Fibroblast of skin of back (primary cell): ENCODE measurements at regions not wholly inside any gene's neighbourhood (a gene's known extent, or its start where the extent isn't known, plus 50 kb on each side); places are given as distances from the start of the nearest gene placed in this dataset.

Experiments used
- DNase-seq: peaks from one replicate; pipeline ENCODE4 v3.0.0-alpha.2; 2013

GRCh38 chr5:125100951-125101350, 354.5 kb upstream of the ZNF608 start:
- DNase-seq: no peak

DNA sequence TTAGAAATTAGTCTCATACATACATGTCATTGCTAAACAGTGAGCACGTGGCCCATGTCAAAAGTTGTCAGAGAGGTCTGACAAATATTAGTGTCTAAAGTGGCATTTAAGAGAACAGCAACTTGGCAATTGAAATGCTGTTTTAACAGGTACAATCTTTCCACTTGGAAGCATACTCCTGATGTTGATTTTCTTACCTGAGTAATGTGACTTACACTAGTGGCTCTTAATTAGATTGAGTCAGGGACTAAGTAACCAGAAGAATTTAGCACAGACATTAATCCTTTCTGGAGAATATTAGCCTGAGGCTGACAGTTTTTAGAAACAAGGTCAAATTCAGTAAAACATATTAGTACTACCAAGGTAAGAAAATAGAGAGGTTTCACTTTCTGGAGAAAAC, 357.0 kb upstream of the ZNF608 start:
- DNase-seq: no peak

DNA sequence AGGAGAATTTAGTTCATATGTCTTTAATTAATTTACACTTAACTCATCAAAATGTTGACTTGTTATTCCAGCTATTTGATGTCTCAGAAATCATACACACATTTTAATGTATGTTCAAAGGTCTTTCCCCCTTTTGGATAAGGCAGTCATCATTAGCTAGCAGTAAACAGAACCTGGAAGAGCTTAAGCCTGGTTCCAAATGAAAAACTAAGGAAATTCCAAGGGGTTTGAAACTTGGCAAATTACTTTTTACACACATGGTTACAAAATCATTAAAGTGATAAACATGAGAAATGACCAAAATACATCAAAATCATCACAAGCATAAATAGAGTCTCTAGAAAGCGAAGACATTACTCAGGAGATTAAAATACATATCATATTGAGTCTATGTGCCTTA, 359.8 kb upstream of the ZNF608 start:
- DNase-seq: no peak

DNA sequence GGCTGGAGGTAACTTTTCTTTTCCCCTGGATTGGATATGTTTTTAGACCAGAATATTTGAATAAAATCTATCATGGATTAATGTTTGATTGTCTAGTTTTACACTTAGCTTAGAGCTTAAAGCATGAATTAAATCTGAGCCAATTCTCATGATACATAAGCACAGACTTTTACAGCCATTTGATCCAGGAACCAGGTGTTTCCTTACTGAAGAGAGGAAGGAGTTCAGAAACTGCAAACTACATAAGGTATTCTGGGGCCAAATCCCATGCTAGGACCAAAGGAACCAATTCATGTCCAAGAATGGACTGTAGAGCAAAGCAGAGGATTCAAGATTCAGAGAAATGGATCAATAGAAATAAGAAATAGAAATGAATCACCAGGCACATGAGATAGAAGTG, 360.4 kb upstream of the ZNF608 start:
- no peak for DNase-seq

- DNase-seq: no peak
Observed at GRCh38 chr5:125109293-125109692, 362.9 kb upstream of the ZNF608 start.

- DNase-seq: no peak
Observed at GRCh38 chr5:125109816-125110215, 363.4 kb upstream of the ZNF608 start.

- DNase-seq: peak; percentile 85
Observed at GRCh38 chr5:125112196-125112595, 365.8 kb upstream of the ZNF608 start.

DNA sequence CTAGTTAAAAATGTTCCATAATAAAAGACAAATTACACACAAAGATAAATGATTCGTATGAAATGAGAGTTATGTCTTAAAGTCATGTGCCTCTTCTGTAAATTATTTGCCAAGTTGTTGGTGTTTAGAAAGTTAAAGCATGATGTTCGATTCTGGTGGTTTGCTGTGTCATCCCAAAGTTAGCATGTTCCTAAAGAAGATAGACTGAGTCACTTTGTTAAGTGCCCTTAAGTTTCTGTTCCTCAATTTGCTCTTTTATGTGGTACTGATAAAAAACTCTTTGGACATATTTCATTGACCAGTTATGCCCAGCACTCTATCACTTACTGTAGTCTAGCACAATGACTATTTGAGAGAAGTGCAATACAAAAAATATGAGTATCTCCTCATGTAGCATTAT, 366.9 kb upstream of the ZNF608 start:
- no peak for DNase-seq

DNA sequence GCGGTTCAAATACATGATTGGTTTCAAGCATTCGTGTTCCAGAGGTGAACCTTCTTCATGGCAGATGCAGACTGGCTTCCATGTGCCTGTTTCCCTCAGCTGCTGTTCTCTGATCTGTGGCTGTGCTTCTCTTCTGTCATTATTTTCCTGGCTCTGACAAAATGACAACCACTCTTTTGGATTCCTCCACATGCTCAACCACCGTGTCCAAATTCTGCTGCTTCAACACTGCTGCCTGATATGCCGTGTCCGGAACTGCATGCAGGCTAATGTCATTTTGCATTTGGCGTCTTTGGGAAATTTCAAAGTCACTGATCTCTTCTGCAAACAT, 368.7 kb upstream of the ZNF608 start:
- no peak for DNase-seq

DNA sequence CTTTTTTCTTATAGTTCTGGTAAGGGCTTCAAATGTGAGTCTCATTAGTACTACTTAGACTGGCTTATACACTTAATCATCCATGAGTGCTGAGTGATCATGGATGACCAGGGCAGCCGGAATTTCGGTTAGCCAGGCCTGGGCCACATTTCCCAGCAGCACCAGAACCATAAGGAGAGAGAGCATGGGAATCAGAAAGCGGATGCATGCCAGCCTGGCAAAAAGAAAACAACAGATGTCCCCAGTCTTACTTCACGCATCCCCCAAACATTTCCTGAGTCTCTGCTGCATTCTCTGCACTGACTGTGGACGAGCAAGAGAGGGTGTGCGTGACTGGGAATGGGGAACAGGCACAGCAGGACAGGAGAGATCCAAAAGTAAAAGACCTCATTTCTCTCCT, 371.1 kb upstream of the ZNF608 start:
- DNase-seq: peak; percentile 87

DNA sequence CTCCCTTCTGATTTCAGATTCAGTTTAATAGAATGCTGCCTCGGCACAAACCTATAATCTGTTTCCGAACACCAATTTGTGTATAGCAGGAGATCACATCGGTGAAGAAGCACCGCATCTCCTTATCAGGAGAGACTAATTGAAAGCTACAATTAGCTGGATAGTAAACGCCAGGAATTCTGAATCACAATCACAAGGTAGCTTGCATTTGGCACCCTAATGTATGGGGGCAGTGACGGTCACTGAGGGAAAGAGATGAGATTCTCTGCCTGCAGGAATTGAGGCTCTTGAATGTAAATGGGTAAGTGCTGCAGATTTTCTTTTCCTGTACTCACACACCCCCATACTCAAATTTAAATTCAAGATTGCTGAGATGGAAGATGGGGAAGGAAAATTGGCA, 373.6 kb upstream of the ZNF608 start:
- DNase-seq: no peak

DNA sequence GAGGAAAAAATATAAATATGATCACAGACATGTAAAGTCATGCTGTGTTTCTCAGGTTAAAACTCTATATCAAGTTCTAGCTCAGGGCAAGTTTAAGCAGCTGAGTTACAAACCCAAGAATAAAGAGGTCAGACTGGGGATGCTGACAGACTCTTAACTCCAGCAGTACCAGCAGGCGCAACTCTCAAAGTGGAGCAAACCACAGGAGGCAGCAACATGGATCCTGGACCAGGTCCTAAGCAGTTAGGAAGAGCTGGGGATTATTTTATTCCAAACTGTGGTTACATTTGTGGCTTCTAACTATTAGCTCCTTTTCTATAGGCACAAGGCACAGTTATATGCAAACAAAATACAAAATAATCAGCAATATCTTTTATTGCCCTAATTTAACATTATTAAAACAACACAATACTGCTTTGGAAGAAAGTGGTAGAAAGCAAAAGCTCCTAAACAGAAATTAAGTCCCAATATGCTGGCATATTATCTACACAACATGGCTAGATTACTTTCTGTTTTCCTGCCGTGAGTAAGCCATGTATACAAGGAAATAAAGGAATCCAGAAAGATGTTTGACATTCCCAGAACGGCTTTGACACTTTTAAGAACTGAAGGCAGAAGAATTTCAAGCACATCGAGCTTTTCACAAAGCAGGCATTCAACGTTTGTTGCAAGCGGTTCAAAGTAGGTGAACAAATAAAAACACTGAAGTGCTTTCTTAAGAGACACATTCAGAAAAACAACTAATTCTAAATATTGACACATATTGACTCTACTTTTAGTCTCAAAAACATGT, 378.8 kb upstream of the ZNF608 start:
- peak; percentile 30 for DNase-seq

DNA sequence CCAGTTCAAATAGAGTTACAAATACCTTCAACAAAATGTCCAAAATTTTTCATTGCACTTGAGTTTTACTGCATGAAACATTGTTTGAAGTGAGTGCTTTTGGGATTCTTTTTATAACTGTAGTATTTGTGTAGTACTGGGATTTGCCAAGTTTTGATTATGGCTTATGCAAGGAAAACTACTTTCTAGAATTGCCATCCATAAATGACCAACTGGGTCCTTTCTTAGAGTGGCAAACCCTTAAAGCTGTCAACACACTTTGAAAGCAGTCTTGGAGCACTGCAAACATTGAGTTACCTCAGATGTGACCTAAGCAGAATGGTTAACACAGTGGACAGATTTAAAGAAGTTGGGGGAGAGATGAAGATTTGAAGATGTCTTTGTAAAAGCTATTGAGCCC, 379.6 kb upstream of the ZNF608 start:
- no peak for DNase-seq

DNA sequence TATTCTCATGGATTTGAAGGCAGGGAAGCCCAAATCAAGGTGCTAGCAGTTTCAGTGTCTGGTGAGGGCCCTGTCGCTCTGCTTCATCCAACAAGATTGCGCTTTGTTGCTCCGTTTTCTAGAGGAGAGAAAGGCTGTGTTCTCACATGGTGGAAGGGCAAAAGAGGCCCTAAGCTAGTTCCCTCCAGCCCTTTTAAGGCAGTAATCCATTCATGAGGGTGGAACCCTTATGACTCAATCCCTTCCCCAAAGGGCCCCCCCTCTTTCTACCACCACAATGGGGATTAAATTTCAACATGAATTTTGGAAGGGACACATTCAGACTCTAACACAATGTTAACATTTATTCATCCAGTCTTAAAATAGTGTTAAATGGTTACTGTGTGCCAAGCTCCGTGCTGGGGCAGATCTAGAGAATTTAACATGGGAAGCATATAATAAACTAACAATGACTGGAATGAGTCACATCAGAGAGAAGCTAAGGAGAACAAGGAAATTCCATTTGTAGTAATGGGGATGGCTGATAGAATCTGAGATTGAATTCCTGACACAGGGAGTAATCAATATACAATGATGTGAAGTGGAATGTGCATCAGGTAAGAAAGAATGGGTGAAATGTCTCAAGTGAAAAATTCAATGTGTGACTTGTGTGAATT, 382.8 kb upstream of the ZNF608 start:
- peak; percentile 36 for DNase-seq

DNA sequence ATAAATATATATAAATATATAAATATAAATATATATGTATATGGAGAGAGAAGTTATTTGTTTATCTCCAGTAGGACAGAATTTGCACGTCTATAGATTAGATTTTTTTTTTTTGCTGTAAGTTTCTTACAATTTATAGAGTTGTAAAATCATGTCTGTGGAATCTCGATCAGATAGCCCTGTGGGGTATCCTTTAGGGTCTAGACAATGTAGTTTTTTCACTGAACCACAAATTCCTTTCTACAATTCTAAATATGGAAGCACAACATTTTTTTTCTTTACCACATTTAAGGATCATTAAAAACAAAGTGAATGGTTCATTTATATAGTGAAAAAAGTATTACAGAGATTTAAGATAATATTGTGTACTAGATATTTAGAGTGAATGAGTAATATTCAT, 384.2 kb upstream of the ZNF608 start:
- DNase-seq: peak; percentile 53

DNA sequence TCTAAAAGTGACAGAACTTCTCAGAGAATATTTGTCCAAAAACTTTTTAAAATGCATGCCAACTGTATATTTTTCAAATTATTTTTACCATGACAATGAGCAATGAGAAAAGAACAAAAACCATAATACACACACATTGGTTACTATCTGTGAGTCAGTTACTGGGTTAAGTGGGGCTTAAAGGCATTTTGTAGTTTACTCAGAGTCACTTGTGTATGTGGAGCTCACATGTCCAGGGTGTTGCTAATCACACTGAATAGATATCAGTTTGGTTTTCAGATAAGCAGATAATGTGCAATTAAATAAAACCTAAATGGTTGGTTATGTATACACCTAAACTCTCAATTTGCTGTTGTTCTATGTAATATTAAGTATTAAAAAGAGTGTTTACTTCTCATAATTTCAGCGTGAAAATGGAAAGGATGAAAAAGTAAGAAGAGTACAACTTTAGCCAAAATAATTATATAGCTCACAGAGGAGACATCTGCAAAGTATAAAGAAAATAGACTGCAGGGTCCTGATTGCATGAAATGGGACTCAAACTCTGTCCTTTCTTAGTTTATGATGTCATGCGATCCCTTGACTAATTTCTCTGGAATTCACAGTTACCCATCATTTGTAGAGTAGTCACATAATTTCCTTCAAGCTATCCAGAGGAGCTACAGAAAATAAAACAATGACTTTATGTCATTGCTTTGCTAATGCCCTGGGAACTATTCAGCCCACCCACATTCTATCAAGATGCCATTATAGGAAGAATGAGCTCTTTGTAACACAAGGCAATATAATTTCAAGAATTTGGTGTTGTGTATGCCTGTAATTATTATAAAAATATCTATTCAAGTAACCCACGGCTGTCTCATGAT, 388.0 kb upstream of the ZNF608 start:
- peak; percentile 98 for DNase-seq

DNA sequence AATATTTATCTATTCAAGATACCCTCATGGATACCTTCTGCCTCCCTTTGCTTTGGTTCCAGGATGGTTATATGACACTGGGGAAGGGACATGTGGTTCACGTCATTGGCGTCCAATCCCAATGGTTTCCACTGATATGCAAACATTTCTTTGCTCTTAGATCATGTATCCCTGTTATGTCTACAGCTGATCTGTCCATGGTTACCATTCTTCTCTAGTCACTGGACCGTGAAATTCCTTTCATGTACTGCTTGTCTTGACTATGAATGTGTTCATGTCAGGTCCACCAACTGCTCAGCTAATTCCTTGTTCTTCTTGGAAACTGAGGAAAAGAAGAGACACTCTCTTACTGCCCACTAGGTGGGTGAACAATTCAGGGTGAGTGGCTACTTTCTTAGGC, 391.1 kb upstream of the ZNF608 start:
- peak; percentile 40 for DNase-seq

- DNase-seq: no peak
Observed at GRCh38 chr5:125138266-125138665, 391.8 kb upstream of the ZNF608 start.

- no peak for DNase-seq
Observed at GRCh38 chr5:125139590-125139989, 393.2 kb upstream of the ZNF608 start.

GRCh38 chr5:125140220-125140619, 393.8 kb upstream of the ZNF608 start:
- DNase-seq: peak; percentile 8

GRCh38 chr5:125140855-125141254, 394.4 kb upstream of the ZNF608 start:
- peak; percentile 76 for DNase-seq

DNA sequence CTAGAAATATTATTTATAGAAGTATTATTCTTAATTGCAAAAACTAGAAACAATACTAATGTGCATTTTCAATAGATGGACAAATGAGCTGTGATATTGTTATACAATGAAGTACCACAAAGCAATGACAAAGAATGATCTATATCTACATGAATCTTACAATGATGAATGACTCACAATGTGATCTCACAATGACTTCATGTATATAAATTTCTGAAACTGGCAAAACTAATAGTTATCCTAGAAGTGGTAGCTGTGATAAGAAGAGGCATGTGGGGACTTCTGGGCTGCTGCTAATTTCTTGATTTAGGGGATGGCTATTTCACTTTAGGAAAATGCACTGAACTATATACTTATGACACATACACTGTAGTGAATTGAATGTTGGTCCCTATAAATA, 396.0 kb upstream of the ZNF608 start:
- DNase-seq: peak; percentile 70

- DNase-seq: peak; percentile 55
Observed at GRCh38 chr5:125143011-125143410, 396.6 kb upstream of the ZNF608 start.

GRCh38 chr5:125148076-125148475, 401.6 kb upstream of the ZNF608 start:
- no peak for DNase-seq
